Head of caudate nucleus (tissue), 42 donors: ENCODE measurements at regions not wholly inside any gene's neighbourhood (a gene's known extent, or its start where the extent isn't known, plus 50 kb on each side); places are given as distances from the start of the nearest gene placed in this dataset.

Source experiments
- DNase-seq, 42 donors: peaks; one replicate each; pipeline versions ENCODE4 v3.0.0 to v3.0.0-alpha.2; 2020 to 2021; ENCODE audit warnings: mixed read lengths in 7 of 42
- intact Hi-C: fragments of 100-400 bp; cut with DNase I; formaldehyde crosslinking; loops from one replicate; pipeline ENCODE4 v1.15.0; 2022

DNA sequence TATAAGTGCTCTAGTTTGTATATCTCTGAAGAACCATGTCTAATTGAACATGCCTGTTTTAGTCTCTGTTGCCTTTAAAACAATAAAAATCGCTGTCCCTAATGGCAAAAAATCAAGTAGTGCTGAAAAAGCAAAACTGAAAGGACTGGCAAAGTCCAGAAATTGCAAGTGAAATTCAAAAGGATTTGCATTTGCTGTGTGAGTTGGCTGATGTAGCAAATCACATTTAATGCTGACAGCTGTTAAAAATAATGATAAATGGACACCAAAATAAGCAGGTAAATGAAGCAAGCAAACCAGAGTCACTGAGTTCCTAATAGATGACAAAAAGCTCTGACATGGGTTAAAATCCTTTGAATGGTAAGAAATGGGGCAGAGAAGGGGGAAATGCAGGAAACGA, 874.1 kb downstream of the GRM8 start:
- intact Hi-C loops: no loop called here
- DNase-seq: no peak

GRCh38 chr7:126370038-126370668, 882.6 kb downstream of the GRM8 start:
- no peak for DNase-seq
- intact Hi-C loops: no loop called here

- intact Hi-C loops: no loop called here
- DNase-seq: no peak
These were observed 890.0 kb downstream of the GRM8 start for GRCh38 chr7:126362746-126363145.

GRCh38 chr7:126361183-126361582, 891.6 kb downstream of the GRM8 start:
- intact Hi-C loops: no loop called here
- DNase-seq: no peak

DNA sequence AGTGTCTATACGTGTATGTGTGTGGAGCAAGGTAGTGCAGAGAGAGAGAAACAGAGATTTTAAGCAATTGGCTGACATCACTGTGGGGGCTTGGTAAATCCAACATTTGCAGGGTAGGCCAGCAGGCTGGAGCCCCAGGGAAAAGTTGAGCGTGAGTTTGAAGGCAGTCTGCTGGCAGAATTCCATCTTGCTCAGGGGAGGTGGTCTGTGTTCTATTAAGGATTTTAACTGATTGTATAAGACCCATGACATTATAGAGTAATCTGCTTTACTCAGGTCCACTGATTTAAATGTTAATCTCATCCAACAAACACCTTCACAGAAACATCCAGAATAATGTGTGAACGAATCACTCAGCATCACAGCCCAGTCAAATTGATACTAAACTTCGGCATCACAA, 912.9 kb downstream of the GRM8 start:
- intact Hi-C loops: no loop called here
- DNase-seq: no peak

GRCh38 chr7:126305671-126306070, 947.1 kb downstream of the GRM8 start:
- intact Hi-C loops: no loop called here
- no peak for DNase-seq

- no peak for DNase-seq
- intact Hi-C loops: no loop called here
These were observed 948.8 kb downstream of the GRM8 start for GRCh38 chr7:126303926-126304325.

DNA sequence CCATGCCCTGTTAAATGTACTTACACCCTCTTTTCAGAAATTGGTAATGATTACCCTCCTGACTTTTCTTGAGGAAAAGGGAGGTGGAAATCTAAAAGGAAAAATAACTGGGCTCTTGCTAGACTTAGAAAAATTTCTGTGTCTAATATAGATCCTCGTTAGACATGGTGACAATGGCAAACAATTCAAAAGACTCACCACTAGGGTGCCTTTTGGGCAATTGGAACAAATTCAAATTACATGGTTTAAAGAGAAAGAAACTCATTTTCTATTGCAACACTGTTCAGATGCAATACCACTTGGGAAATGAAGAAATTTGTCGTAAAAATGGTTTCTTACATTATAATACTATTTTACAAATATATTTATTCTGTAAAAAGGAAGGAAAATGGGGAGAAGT, 950.1 kb downstream of the GRM8 start:
- DNase-seq: no peak
- intact Hi-C loops: no loop called here

DNA sequence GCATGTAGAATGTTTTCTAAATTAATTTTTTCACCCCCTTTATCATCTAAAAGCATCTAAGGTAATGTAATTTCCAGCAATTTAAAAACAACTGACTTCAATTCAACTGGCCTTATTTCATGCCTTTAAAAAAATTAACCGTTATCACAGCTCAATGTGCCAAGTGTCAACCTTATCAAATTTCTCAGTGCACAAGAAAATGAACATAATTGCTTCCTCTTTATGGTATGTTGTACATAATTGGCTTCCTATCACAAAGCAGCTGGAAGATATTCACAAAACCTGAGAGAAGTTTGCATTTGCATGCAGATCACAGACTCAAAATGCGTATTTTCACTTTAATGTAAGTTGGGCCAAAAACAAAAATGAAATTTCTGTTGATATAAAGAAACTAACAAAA, 966.4 kb downstream of the GRM8 start:
- no peak for DNase-seq

DNA sequence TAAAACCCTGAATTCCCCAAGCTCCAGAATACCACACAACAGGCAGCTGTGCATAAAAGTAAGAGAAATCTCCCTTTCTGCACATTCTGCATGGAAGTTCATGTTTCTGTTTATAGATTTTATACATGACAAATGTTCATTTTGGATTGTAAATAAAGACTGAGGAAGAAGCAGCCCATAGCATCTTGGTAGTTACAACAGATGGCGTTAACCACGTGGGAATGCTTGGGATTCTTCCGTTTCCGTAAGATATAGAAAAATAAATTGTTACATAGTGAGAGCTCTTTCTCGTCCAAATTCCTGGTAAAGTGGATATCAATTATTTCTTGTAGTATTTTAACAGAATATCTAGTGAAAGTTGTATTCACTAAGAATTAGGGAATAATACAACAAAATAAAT, 1016.5 kb downstream of the GRM8 start:
- DNase-seq: no peak
- intact Hi-C loops: no loop called here

More for the DNA sequence above, 966.4 kb downstream of the GRM8 start:
- intact Hi-C loops: no loop called here

GRCh38 chr7:126228356-126229061, 1024.2 kb downstream of the GRM8 start:
- DNase-seq: no peak
- intact Hi-C loops: no loop called here

- DNase-seq: no peak
- intact Hi-C loops: no loop called here
These were observed 1025.1 kb downstream of the GRM8 start for GRCh38 chr7:126227643-126228042.

- DNase-seq: no peak
- intact Hi-C loops: no loop called here
These were observed 1025.7 kb downstream of the GRM8 start for GRCh38 chr7:126227055-126227454.

- DNase-seq: peak in 1 of 42 donors; percentile 3
- intact Hi-C loops: no loop called here
These were observed 1029.0 kb downstream of the GRM8 start for GRCh38 chr7:126223729-126224128.

DNA sequence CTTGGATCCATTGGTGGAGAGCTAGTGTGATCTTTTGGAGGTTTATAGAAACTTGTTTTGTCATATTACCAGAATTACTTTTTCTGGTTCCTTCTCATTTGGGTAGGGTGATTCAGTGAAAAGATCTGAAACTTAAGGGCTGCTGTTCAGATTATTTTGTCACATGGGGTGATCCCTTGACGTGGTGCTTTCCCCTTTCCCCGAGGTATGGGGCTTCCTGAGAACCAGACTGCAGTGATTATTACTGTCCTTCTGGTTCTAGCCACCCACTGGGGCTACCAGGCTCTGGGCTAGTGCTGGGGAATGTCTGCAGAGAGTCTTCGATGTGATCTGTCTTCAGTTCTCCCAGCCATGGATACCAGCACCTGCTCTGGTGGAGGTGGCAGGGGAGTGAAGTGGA, 1030.0 kb downstream of the GRM8 start:
- no peak for DNase-seq
- intact Hi-C loops: no loop called here

DNA sequence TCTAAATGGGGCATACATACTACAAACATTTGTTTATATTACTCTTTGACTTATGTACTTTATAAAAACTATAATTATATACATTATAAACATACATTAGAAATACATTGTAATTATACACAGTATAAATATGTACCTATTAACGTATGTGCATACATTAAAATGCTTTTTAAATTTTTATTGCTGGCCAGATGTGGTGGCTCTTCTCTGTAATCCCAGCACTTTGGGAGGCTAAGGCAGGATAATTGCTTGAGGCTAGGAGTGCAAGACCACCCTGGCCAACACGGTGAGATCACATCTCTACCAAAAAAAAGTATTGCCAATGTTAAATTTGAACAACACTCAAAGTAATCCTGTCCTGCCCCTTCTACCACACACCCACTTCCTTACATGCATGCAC, 1037.0 kb downstream of the GRM8 start:
- DNase-seq: no peak
- intact Hi-C loops: no loop called here

DNA sequence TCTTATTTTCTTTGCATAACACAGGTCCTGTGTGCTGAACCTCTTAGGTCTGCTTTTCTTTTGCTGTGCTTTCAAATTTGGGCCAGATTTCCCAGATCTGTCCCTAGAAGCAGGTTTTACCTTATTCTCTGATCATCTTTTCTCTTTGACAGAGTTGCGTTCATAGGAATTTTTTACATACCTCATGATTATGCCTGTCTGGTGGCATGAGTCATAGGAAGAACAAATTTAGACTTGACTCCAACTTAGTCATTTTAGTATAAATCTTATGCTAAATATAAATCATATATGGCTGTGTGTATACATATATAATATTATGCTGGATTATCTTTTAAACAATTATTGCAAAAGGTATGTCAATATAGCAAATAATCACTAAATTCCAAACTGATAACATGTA, 1038.9 kb downstream of the GRM8 start:
- intact Hi-C loops: no loop called here

GRCh38 chr7:126211875-126212274, 1040.9 kb downstream of the GRM8 start:
- no peak for DNase-seq
- intact Hi-C loops: no loop called here

More for the DNA sequence above, 1038.9 kb downstream of the GRM8 start:
- peak in 3 of 42 donors; percentile 2 to 9 (median 8) for DNase-seq

- intact Hi-C loops: no loop called here
- DNase-seq: peak in 2 of 42 donors; percentile 9 to 25
These were observed 1042.0 kb downstream of the GRM8 start for GRCh38 chr7:126210707-126211106.

- intact Hi-C loops: no loop called here
These were observed 1049.6 kb downstream of the GRM8 start for GRCh38 chr7:126203185-126203584.

GRCh38 chr7:126202177-126202576, 1050.6 kb downstream of the GRM8 start:
- intact Hi-C loops: no loop called here

More at GRCh38 chr7:126203185-126203584, 1049.6 kb downstream of the GRM8 start:
- DNase-seq: no peak

More at GRCh38 chr7:126202177-126202576, 1050.6 kb downstream of the GRM8 start:
- DNase-seq: no peak
